ENCODE measurements at regions not wholly inside any gene's neighbourhood (a gene's known extent, or its start where the extent isn't known, plus 50 kb on each side); places are given as distances from the start of the nearest gene placed in this dataset.
"Not testable (repeated sequence)": the region's sequence is repeated elsewhere in the genome, so short reads cannot be mapped to it uniquely, and the experiment has no call there.

GRCh38 chr17:64794113-64794512 lies 125.2 kb downstream of the LRRC37A3 start:
- H3K36me3 ChIP-seq (ENCODE audit: control insufficient read depth in 1 of 2, insufficient read depth in 2 of 2, low read length in 2 of 2); H2AFZ ChIP-seq (ENCODE audit: low read depth, low read length, poor library complexity, severe bottlenecking); H4K20me1 ChIP-seq (ENCODE audit: insufficient read depth); H3K4me3 ChIP-seq (replicated peaks in 1 of 2; ENCODE audit: low read depth in 1 of 2, low read length in 2 of 2); H3K9ac ChIP-seq (ENCODE audit: low read length); ATAC-seq; H3K79me2 ChIP-seq (ENCODE audit: insufficient read depth, low read length); H3K27ac ChIP-seq (ENCODE audit: low read depth, low read length); POLR2A ChIA-PET; BruUV-seq (replicated peaks); H3K27me3 ChIP-seq (ENCODE audit: insufficient read depth, low read length); H3K4me2 ChIP-seq (ENCODE audit: low read length); H3K9me2 ChIP-seq (ENCODE audit: insufficient read depth); CTCF ChIA-PET; H3K9me3 ChIP-seq (ENCODE audit: control insufficient read depth in 1 of 2, insufficient read depth in 1 of 2, low read depth in 1 of 2, low read length in 2 of 2); H3K4me1 ChIP-seq (ENCODE audit: control insufficient read depth in 1 of 2, insufficient read depth in 2 of 2, low read length in 2 of 2); intact Hi-C loops (cut with micrococcal nuclease); DNase-seq (ENCODE audit: low read depth, low spot score); RAD21 ChIA-PET (ENCODE audit: low non-redundant PET in 1 of 2, low total read pairs in 2 of 2, uncharacterized antibody in 2 of 2, unreplicated experiment in 2 of 2): not testable (repeated sequence)

GRCh38 chr17:64792793-64793575 lies 126.3 kb downstream of the LRRC37A3 start:
- H3K27me3 ChIP-seq (ENCODE audit: insufficient read depth, low read length); BruUV-seq (replicated peaks); H2AFZ ChIP-seq (ENCODE audit: low read depth, low read length, poor library complexity, severe bottlenecking); H3K9me2 ChIP-seq (ENCODE audit: insufficient read depth); H3K9me3 ChIP-seq (ENCODE audit: control insufficient read depth in 1 of 2, insufficient read depth in 1 of 2, low read depth in 1 of 2, low read length in 2 of 2); intact Hi-C loops (cut with micrococcal nuclease); H3K79me2 ChIP-seq (ENCODE audit: insufficient read depth, low read length); POLR2A ChIA-PET; H3K4me3 ChIP-seq (replicated peaks in 1 of 2; ENCODE audit: low read depth in 1 of 2, low read length in 2 of 2); H4K20me1 ChIP-seq (ENCODE audit: insufficient read depth); H3K9ac ChIP-seq (ENCODE audit: low read length); DNase-seq (ENCODE audit: low read depth, low spot score); H3K27ac ChIP-seq (ENCODE audit: low read depth, low read length); H3K4me1 ChIP-seq (ENCODE audit: control insufficient read depth in 1 of 2, insufficient read depth in 2 of 2, low read length in 2 of 2); H3K36me3 ChIP-seq (ENCODE audit: control insufficient read depth in 1 of 2, insufficient read depth in 2 of 2, low read length in 2 of 2); RAD21 ChIA-PET (ENCODE audit: low non-redundant PET in 1 of 2, low total read pairs in 2 of 2, uncharacterized antibody in 2 of 2, unreplicated experiment in 2 of 2): not testable (repeated sequence)
- ATAC-seq = peak; percentile 73
- H3K4me2 ChIP-seq (ENCODE audit: low read length) = peak overlapping the region; percentile 51; the same call in 1 of the 2 replicates
- CTCF ChIA-PET = interaction anchor here (0.7 kb wide), 1 partner anchor 19 kb away, joined by 3 read pairs; no protein-coding TSS in a partner anchor

DNA sequence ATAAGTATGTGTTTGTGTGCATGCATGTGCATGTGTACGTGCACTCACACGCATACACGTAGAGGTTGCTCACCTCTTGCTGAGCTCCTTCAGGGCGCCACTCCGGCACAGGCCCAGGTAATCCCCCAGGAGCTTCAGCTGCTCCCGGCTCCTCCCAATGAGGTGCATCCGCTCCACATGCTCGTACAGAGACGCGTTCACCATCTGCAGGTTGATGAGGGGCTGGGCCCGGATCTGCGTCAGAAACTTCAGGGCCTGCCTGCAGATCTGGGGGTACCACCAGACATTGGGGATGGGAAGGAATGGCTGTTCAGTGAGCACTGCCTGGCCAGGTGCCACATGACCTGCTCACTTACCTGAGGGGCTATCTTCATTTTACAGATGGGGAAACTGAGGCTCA lies 127.0 kb downstream of the LRRC37A3 start:
- DNase-seq (ENCODE audit: low read depth, low spot score); H3K9me3 ChIP-seq (ENCODE audit: control insufficient read depth in 1 of 2, insufficient read depth in 1 of 2, low read depth in 1 of 2, low read length in 2 of 2); CTCF ChIA-PET; H3K4me3 ChIP-seq (replicated peaks in 1 of 2; ENCODE audit: low read depth in 1 of 2, low read length in 2 of 2); ATAC-seq; RAD21 ChIA-PET (ENCODE audit: low non-redundant PET in 1 of 2, low total read pairs in 2 of 2, uncharacterized antibody in 2 of 2, unreplicated experiment in 2 of 2); H3K36me3 ChIP-seq (ENCODE audit: control insufficient read depth in 1 of 2, insufficient read depth in 2 of 2, low read length in 2 of 2); H4K20me1 ChIP-seq (ENCODE audit: insufficient read depth); H3K79me2 ChIP-seq (ENCODE audit: insufficient read depth, low read length); H3K9ac ChIP-seq (ENCODE audit: low read length); H3K9me2 ChIP-seq (ENCODE audit: insufficient read depth); intact Hi-C loops (cut with micrococcal nuclease); H3K27ac ChIP-seq (ENCODE audit: low read depth, low read length); H2AFZ ChIP-seq (ENCODE audit: low read depth, low read length, poor library complexity, severe bottlenecking); POLR2A ChIA-PET; BruUV-seq (replicated peaks); H3K27me3 ChIP-seq (ENCODE audit: insufficient read depth, low read length): not testable (repeated sequence)
- Histone ChIP-seq H3K4me1 (ENCODE audit: control insufficient read depth in 1 of 2, insufficient read depth in 2 of 2, low read length in 2 of 2) (peaks cover 0 to 11% of the 10 kb centered on the region in 2 experiments; a peak in 2 of 4 replicates), H3K4me2 (ENCODE audit: low read length) (peak overlapping the region; percentile 51; the same call in 1 of the 2 replicates)

DNA sequence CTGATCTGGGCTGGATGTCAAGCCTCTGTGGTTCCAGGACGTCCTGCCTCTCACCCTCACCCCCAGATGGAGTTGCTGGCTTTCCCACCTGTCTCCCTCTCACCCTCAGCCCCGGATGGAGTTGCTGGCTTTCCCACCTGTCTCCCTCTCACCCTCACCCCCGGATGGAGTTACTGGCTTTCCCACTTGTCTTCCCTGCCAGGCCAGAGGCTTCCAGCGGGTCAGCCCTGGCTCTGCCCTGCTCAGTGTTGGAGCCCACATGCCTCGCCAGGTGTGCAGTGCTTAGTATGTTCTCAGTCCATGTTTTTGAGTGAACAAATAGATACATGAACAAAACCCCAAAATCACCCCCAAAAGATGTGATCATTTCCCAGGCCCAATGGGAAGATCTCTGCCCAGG lies 127.6 kb downstream of the LRRC37A3 start:
- CTCF ChIA-PET; H3K27ac ChIP-seq (ENCODE audit: low read depth, low read length); H4K20me1 ChIP-seq (ENCODE audit: insufficient read depth); RAD21 ChIA-PET (ENCODE audit: low non-redundant PET in 1 of 2, low total read pairs in 2 of 2, uncharacterized antibody in 2 of 2, unreplicated experiment in 2 of 2); H2AFZ ChIP-seq (ENCODE audit: low read depth, low read length, poor library complexity, severe bottlenecking); POLR2A ChIA-PET; H3K27me3 ChIP-seq (ENCODE audit: insufficient read depth, low read length); H3K9me2 ChIP-seq (ENCODE audit: insufficient read depth); H3K79me2 ChIP-seq (ENCODE audit: insufficient read depth, low read length); intact Hi-C loops (cut with micrococcal nuclease); H3K4me3 ChIP-seq (replicated peaks in 1 of 2; ENCODE audit: low read depth in 1 of 2, low read length in 2 of 2); H3K4me2 ChIP-seq (ENCODE audit: low read length); H3K9me3 ChIP-seq (ENCODE audit: control insufficient read depth in 1 of 2, insufficient read depth in 1 of 2, low read depth in 1 of 2, low read length in 2 of 2); H3K9ac ChIP-seq (ENCODE audit: low read length); ATAC-seq; BruUV-seq (replicated peaks); DNase-seq (ENCODE audit: low read depth, low spot score); H3K36me3 ChIP-seq (ENCODE audit: control insufficient read depth in 1 of 2, insufficient read depth in 2 of 2, low read length in 2 of 2): not testable (repeated sequence)
- H3K4me1 ChIP-seq (ENCODE audit: control insufficient read depth in 1 of 2, insufficient read depth in 2 of 2, low read length in 2 of 2) = peaks cover 0 to 16% of the 10 kb centered on the region in 2 experiments; a peak in 2 of 4 replicates

Measured in HCT116 (cell line).